GM20000 (cell line): ENCODE measurements at regions not wholly inside any gene's neighbourhood (a gene's known extent, or its start where the extent isn't known, plus 50 kb on each side); places are given as distances from the start of the nearest gene placed in this dataset.

Experiments used
- DNase-seq: peaks from one replicate; pipeline ENCODE4 v3.0.0; 2012; ENCODE audit warnings: low spot score
- CTCF ChIP-seq: IDR thresholded peaks from 2 replicates; pipeline ENCODE4 v1.5.1; 2012; ENCODE audit warnings: mild to moderate bottlenecking, control low read depth; ENCODE audit errors: extremely low read depth, missing control alignments

- no peak for DNase-seq
- no peak for TF ChIP-seq CTCF
Observed at GRCh38 chr3:35505181-35505580, 134.1 kb upstream of the ARPP21 start.

GRCh38 chr3:35505772-35506171 lies 133.6 kb upstream of the ARPP21 start:
- TF ChIP-seq CTCF: no peak
- DNase-seq: no peak

- TF ChIP-seq CTCF: no peak
- no peak for DNase-seq
Observed at GRCh38 chr3:35519936-35520335, 119.4 kb upstream of the ARPP21 start.

GRCh38 chr3:35521196-35521595 lies 118.1 kb upstream of the ARPP21 start:
- DNase-seq: no peak

GRCh38 chr3:35522450-35522849 lies 116.9 kb upstream of the ARPP21 start:
- DNase-seq: no peak
- no peak for TF ChIP-seq CTCF

More at GRCh38 chr3:35521196-35521595, 118.1 kb upstream of the ARPP21 start:
- TF ChIP-seq CTCF: no peak

- no peak for TF ChIP-seq CTCF
Observed at GRCh38 chr3:35523074-35523473, 116.3 kb upstream of the ARPP21 start.

GRCh38 chr3:35523838-35524237 lies 115.5 kb upstream of the ARPP21 start:
- DNase-seq: no peak
- no peak for TF ChIP-seq CTCF

More at GRCh38 chr3:35523074-35523473, 116.3 kb upstream of the ARPP21 start:
- no peak for DNase-seq
